Panc1 (cell line): ENCODE measurements at regions not wholly inside any gene's neighbourhood (a gene's known extent, or its start where the extent isn't known, plus 50 kb on each side); places are given as distances from the start of the nearest gene placed in this dataset.

Experiments
- POLR2AphosphoS5 ChIP-seq: IDR thresholded peaks from 2 replicates; pipeline ENCODE4 v1.6.1; 2012; ENCODE audit warnings: mild to moderate bottlenecking, low read depth, low read length, moderate library complexity
- SIN3A ChIP-seq: IDR thresholded peaks from 2 replicates; pipeline ENCODE4 v1.6.1; 2012; ENCODE audit warnings: low read depth, mild to moderate bottlenecking, low read length, moderate library complexity, borderline replicate concordance; ENCODE audit not compliant: insufficient read depth
- TF ChIP-seq, protein P1 (sequence below): fragments of 450-650 bp; IDR thresholded peaks from 2 replicates; pipeline ENCODE4 v1.5.1; 2017; ENCODE audit warnings: mild to moderate bottlenecking
- TF ChIP-seq, protein P2 (sequence below), 2 experiments: IDR thresholded peaks; 2 replicates each; pipeline ENCODE4 v1.6.1; 2011 to 2012; ENCODE audit warnings: low read depth in 2 of 2, control low read depth in 1 of 2, low read length in 1 of 2, mild to moderate bottlenecking in 1 of 2, moderate library complexity in 1 of 2; ENCODE audit not compliant: insufficient read depth in 1 of 2

- TF ChIP-seq POLR2AphosphoS5, result no peak
- TF ChIP-seq, protein P1, sequence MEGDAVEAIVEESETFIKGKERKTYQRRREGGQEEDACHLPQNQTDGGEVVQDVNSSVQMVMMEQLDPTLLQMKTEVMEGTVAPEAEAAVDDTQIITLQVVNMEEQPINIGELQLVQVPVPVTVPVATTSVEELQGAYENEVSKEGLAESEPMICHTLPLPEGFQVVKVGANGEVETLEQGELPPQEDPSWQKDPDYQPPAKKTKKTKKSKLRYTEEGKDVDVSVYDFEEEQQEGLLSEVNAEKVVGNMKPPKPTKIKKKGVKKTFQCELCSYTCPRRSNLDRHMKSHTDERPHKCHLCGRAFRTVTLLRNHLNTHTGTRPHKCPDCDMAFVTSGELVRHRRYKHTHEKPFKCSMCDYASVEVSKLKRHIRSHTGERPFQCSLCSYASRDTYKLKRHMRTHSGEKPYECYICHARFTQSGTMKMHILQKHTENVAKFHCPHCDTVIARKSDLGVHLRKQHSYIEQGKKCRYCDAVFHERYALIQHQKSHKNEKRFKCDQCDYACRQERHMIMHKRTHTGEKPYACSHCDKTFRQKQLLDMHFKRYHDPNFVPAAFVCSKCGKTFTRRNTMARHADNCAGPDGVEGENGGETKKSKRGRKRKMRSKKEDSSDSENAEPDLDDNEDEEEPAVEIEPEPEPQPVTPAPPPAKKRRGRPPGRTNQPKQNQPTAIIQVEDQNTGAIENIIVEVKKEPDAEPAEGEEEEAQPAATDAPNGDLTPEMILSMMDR, result no peak
- TF ChIP-seq SIN3A, result no peak
- TF ChIP-seq, protein P2, sequence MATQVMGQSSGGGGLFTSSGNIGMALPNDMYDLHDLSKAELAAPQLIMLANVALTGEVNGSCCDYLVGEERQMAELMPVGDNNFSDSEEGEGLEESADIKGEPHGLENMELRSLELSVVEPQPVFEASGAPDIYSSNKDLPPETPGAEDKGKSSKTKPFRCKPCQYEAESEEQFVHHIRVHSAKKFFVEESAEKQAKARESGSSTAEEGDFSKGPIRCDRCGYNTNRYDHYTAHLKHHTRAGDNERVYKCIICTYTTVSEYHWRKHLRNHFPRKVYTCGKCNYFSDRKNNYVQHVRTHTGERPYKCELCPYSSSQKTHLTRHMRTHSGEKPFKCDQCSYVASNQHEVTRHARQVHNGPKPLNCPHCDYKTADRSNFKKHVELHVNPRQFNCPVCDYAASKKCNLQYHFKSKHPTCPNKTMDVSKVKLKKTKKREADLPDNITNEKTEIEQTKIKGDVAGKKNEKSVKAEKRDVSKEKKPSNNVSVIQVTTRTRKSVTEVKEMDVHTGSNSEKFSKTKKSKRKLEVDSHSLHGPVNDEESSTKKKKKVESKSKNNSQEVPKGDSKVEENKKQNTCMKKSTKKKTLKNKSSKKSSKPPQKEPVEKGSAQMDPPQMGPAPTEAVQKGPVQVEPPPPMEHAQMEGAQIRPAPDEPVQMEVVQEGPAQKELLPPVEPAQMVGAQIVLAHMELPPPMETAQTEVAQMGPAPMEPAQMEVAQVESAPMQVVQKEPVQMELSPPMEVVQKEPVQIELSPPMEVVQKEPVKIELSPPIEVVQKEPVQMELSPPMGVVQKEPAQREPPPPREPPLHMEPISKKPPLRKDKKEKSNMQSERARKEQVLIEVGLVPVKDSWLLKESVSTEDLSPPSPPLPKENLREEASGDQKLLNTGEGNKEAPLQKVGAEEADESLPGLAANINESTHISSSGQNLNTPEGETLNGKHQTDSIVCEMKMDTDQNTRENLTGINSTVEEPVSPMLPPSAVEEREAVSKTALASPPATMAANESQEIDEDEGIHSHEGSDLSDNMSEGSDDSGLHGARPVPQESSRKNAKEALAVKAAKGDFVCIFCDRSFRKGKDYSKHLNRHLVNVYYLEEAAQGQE (IDR thresholded peaks at IDR 0.05; ENCODE audit: insufficient read depth in 1 of 2, low read depth in 2 of 2, low read length in 1 of 2), result no peak
These were observed 201.3 kb downstream of the TEX29 start for GRCh38 chr13:111521691-111522229.
